ENCODE measurements at regions not wholly inside any gene's neighbourhood (a gene's known extent, or its start where the extent isn't known, plus 50 kb on each side); places are given as distances from the start of the nearest gene placed in this dataset.
"Not testable (repeated sequence)": the region's sequence is repeated elsewhere in the genome, so short reads cannot be mapped to it uniquely, and the experiment has no call there.

DNA sequence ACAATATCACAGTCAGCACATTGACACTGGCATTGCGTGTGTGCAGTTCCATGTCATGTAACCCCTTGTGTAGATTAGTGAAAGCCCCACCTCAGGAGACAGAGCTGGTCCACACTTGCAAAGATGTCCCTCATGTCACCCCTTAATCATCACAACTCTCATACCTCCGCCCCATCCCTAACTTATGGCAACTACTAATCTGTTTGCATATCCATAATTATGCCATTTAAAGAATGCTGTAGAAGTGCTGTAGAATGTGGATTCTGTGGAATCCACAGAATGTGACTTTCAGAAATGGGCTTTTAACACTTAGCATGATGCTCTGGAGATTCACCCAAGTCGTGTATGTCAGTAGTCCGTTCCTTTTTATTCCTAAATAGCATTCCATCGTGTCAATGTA lies 102.8 kb upstream of the VSTM2A start:
- Mint-ChIP-seq H3K27ac (no peak overlapping the region), H3K27me3 (ENCODE audit: low read depth in 3 of 3) (peaks cover 0 to 3% (median 0%) of the 10 kb centered on the region in 3 donors), H3K4me3 (no peak overlapping the region), H3K9me3 (peaks cover 21 to 64% (median 32%) of the 10 kb centered on the region in 6 donors), H3K4me1 (no peaks in the 10 kb centered on the region), H3K36me3 (no peaks in the 10 kb centered on the region)
- DNase-seq: no peak

DNA sequence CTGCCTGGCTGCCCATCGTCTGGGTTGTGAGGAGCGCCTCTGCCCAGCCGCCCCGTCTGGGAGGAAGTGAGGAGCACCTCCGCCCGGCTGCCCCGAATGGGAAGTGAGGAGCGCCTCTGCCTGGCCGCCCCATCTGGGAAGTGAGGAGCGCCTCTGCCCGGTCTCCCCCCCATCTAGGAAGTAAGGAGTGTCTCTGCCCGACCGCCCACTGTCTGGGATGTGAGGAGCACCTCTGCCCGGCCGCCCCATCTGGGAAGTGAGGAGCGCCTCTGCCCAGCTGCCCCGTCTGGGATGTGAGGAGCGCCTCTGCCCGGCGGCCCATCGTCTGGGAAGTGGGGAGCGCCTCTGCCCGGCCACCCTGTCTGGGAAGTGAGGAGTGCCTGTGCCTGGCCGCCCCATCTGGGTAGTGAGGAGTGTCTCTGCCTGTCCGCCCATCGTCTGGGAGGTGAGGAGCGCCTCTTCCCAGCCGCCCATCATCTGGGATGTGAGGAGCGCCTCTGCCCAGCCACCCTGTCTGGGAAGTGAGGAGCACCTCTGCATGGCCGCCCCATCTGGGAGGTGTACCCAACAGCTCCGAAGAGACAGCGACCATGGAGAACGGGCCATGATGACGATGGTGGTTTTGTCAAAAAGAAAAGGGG lies 98.0 kb upstream of the VSTM2A start:
- not testable (repeated sequence) for H3K4me1 Mint-ChIP-seq; H3K27me3 Mint-ChIP-seq (ENCODE audit: low read depth in 3 of 3); H3K36me3 Mint-ChIP-seq; H3K27ac Mint-ChIP-seq; H3K4me3 Mint-ChIP-seq; DNase-seq
- peaks cover 13 to 57% (median 25%) of the 10 kb centered on the region in 6 donors for H3K9me3 Mint-ChIP-seq

DNA sequence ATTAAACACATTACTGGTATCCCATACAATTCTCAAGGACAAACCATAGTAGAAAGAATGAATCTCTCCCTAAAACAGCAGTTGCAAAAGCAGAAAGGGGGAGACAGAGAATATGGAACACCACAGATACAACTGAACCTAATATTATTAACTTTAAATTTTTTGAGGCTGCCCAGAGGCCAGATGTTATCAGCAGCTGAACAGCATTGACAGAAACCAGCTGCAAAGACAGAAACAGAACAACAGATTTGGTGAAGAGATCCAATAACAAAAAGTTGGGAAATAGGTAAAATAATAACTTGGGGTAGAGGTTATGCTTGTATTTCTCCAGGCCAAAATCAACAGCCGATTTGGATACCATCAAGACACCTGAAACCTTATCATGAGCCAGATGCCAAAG lies 89.0 kb upstream of the VSTM2A start:
- not testable (repeated sequence) for H3K4me3 Mint-ChIP-seq, H3K4me1 Mint-ChIP-seq
- H3K9me3 Mint-ChIP-seq: peaks cover 16 to 61% (median 35%) of the 10 kb centered on the region in 6 donors

DNA sequence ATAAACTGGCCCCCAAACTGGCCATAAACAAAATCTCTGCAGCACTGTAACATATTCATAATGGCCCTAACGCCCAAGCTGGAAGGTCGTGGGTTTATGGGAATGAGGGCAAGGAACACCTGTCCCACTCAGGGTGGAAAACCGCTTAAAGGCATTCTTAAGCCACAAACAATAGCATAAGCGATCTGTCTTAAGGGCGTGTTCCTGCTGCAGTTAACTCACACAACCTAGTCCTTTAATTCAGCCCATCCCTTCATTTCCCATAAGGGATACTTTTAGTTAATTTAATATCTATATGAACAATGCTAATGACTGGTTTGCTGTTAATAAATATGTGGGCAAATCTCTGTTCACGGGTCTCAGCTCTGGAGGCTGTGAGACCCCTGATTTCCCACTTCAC lies 87.5 kb upstream of the VSTM2A start:
- not testable (repeated sequence) for DNase-seq; H3K4me3 Mint-ChIP-seq; H3K27me3 Mint-ChIP-seq (ENCODE audit: low read depth in 3 of 3); H3K36me3 Mint-ChIP-seq; H3K4me1 Mint-ChIP-seq; H3K27ac Mint-ChIP-seq
- H3K9me3 Mint-ChIP-seq: peaks cover 16 to 61% (median 38%) of the 10 kb centered on the region in 6 donors

More for the DNA sequence above, 89.0 kb upstream of the VSTM2A start:
- H3K27me3 Mint-ChIP-seq (ENCODE audit: low read depth in 3 of 3); H3K27ac Mint-ChIP-seq; DNase-seq; H3K36me3 Mint-ChIP-seq: not testable (repeated sequence)

DNA sequence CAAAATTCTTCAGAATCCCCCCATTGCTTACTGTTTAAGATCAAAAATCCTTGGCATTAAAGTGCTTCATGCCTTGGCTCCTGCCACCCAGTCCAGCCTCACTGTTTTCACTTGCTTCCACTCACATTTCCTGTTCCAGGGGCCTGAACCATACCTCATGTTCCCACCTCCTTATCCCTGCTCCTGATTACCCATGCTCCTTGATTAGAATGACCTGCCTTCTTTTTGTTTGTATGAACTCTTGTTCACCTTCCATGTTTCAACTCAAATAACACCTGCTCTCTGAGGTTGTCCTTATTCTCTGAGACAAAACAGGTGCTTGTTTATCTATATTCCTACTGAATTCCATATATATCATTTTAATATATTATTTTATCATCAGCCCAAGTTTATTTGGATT lies 77.1 kb upstream of the VSTM2A start:
- H3K27ac Mint-ChIP-seq: no peak overlapping the region

DNA sequence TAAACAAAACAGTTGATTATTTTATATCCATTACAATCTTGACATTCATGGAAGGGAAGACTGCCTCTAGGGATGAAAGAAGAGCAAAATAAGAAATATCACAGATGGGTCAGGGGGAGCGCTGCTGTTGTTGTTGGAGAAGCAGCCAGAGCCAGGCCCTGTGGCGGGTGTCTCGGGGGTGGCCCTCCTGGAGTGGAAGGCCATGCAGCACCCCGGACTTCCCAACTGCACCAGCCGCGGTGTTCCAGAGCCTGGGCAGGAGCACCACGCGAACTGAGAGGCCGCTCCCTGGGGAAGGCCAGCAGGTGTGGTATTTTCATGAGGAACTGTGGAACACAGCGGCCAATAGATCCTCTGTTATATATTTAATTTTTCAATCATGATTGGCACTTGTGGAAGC lies 72.4 kb upstream of the VSTM2A start:
- H3K4me3 Mint-ChIP-seq: no peak overlapping the region
- DNase-seq: no peak
- H3K27me3 Mint-ChIP-seq (ENCODE audit: low read depth in 3 of 3): peaks cover 0 to 3% (median 2%) of the 10 kb centered on the region in 3 donors
- H3K4me1 Mint-ChIP-seq: no peaks in the 10 kb centered on the region
- peaks cover 0 to 3% (median 3%) of the 10 kb centered on the region in 3 donors for H3K36me3 Mint-ChIP-seq
- H3K9me3 Mint-ChIP-seq: peaks cover 26 to 73% (median 39%) of the 10 kb centered on the region in 6 donors
- H3K27ac Mint-ChIP-seq: no peak overlapping the region

More for the DNA sequence above, 77.1 kb upstream of the VSTM2A start:
- H3K4me3 Mint-ChIP-seq: no peak overlapping the region
- peaks cover 16 to 66% (median 31%) of the 10 kb centered on the region in 6 donors for H3K9me3 Mint-ChIP-seq
- no peak for DNase-seq
- peaks cover 0 to 3% (median 3%) of the 10 kb centered on the region in 3 donors for H3K27me3 Mint-ChIP-seq (ENCODE audit: low read depth in 3 of 3)
- no peaks in the 10 kb centered on the region for H3K4me1 Mint-ChIP-seq
- H3K36me3 Mint-ChIP-seq: peaks cover 0 to 3% (median 3%) of the 10 kb centered on the region in 3 donors

DNA sequence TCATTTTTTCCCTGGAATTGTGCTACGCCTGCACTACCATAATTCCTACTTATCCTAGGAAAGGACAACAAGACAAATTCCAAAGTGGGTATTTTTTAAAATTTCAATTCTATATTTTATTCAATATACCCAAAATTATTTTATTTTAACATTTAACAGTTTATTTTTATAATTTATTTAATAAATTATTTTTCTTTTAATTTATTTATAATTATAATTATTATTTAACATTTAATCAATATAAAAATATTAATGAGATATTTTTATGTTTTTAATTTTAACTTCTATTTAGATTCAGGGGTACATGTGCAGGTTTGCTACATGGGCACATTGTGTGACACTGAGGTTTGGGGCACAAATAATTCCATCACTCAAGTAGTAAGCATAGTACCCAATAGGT lies 65.6 kb upstream of the VSTM2A start:
- no peak for DNase-seq
- Mint-ChIP-seq H3K4me3 (no peak overlapping the region), H3K9me3 (peaks cover 2 to 36% (median 20%) of the 10 kb centered on the region in 6 donors), H3K36me3 (no peaks in the 10 kb centered on the region), H3K27ac (no peak overlapping the region), H3K27me3 (ENCODE audit: low read depth in 3 of 3) (no peaks in the 10 kb centered on the region), H3K4me1 (no peaks in the 10 kb centered on the region)

DNA sequence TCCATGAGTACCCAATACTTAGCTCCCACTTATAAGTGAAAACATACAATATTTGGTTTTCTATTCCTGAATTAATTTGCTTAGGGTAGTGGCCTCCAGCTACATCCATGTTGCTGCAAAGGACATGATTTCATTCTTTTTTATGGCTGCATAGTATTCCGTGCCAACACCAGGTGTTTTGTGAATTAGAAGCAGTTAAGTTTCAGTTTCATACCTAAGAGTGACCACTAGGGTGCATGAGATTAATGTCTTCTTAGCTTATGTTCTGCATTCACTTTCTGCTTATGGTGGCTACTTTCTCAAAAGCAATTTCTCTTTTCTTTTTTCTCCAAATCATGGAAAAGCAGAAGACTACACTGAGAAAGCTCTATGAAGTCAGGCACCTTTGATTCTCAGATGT lies 65.1 kb upstream of the VSTM2A start:
- no peaks in the 10 kb centered on the region for H3K36me3 Mint-ChIP-seq
- H3K27me3 Mint-ChIP-seq (ENCODE audit: low read depth in 3 of 3): no peaks in the 10 kb centered on the region
- H3K9me3 Mint-ChIP-seq: peaks cover 4 to 36% (median 17%) of the 10 kb centered on the region in 6 donors
- DNase-seq: no peak
- no peak overlapping the region for H3K27ac Mint-ChIP-seq
- no peaks in the 10 kb centered on the region for H3K4me1 Mint-ChIP-seq
- no peak overlapping the region for H3K4me3 Mint-ChIP-seq

DNA sequence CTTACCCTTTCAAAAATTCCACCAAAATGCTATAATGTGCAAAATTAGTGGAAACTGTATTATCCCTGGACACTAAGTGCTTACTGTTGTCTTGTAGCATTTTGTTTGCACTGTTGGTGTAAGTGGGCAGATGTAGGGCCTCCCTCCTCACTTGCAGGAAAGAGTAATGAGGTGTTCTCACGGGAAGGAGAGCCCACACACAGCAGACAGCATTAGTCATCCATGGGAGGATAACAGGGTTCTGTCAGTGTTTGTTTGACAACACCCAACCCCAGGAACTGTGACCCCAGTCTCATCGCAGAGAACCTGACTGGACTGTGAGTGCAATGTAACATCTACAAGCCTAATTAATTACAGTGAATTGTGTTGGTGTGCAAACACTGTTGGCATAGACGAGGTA lies 58.7 kb upstream of the VSTM2A start:
- H3K27me3 Mint-ChIP-seq (ENCODE audit: low read depth in 3 of 3): peaks cover 0 to 2% (median 1%) of the 10 kb centered on the region in 3 donors
- H3K4me3 Mint-ChIP-seq: no peak overlapping the region
- H3K9me3 Mint-ChIP-seq: peaks cover 11 to 67% (median 32%) of the 10 kb centered on the region in 6 donors
- DNase-seq: no peak
- H3K27ac Mint-ChIP-seq: no peak overlapping the region
- H3K4me1 Mint-ChIP-seq: no peaks in the 10 kb centered on the region
- no peaks in the 10 kb centered on the region for H3K36me3 Mint-ChIP-seq

DNA sequence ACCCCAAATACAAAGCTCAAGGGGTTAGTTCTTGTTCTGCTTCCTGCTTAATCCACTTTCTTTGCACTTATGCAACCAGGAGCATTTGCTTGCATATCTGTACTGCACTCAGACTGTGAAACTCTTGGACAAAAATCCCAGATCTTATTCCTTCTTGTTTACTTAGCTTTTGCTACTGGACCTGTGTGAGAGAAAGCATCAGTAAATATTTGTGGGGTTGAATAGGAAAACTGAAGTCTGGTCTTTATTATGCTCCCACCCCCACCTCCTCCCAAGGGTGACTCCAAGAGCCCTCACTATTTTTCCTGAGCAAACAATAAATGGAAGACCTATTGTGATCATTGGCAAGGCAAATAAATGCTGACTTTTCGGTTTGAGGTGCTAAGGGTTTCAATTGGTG lies 57.1 kb upstream of the VSTM2A start:
- Mint-ChIP-seq H3K9me3 (peaks cover 9 to 69% (median 30%) of the 10 kb centered on the region in 6 donors), H3K4me3 (no peak overlapping the region), H3K27ac (no peak overlapping the region), H3K27me3 (ENCODE audit: low read depth in 3 of 3) (peaks cover 0 to 2% (median 1%) of the 10 kb centered on the region in 3 donors), H3K4me1 (no peaks in the 10 kb centered on the region), H3K36me3 (no peaks in the 10 kb centered on the region)
- no peak for DNase-seq

Measured in immature natural killer cell (primary cell).